ENCODE measurements at regions not wholly inside any gene's neighbourhood (a gene's known extent, or its start where the extent isn't known, plus 50 kb on each side); places are given as distances from the start of the nearest gene placed in this dataset.

DNA sequence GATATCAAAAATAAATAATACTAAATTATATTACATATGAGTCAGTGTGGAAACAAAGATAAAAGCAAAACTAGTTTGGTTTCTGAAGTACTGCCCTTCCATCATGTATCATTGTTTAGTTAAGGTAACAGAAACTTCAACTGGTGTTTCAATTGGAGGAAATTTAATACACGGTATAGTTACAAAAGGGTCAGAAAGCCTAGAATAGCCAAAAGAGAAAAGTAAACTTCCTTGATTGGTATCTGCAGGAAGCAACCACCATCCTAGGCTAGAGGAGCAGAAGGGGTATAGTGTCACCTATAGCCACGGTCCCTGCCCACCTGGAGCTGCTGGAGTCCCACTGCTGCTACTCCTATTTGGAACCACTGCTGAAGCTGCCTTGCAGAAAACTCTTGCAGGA is 185.6 kb downstream of the SLC7A11 start:
- TF ChIP-seq POLR2A (IDR thresholded peaks at IDR 0.05; ENCODE audit: low read depth, low read length), result no peak
- no peak for TF ChIP-seq POU2F2 (IDR thresholded peaks at IDR 0.05; ENCODE audit: low read depth, low read length)
- TF ChIP-seq SPI1 (IDR thresholded peaks at IDR 0.05; ENCODE audit: low read depth, low read length), result no peak
- TF ChIP-seq PAX5 (IDR thresholded peaks at IDR 0.05; ENCODE audit: insufficient read depth, low read length, severe bottlenecking), result no peak
- no peak for TF ChIP-seq POLR2AphosphoS5 (IDR thresholded peaks at IDR 0.05; ENCODE audit: low read depth, low read length)
- TF ChIP-seq TAF1 (IDR thresholded peaks at IDR 0.05; ENCODE audit: low read depth, low read length), result no peak
- DNase-seq (ENCODE audit: insufficient read length, low spot score) (no peak), FAIRE-seq (no peak)

DNA sequence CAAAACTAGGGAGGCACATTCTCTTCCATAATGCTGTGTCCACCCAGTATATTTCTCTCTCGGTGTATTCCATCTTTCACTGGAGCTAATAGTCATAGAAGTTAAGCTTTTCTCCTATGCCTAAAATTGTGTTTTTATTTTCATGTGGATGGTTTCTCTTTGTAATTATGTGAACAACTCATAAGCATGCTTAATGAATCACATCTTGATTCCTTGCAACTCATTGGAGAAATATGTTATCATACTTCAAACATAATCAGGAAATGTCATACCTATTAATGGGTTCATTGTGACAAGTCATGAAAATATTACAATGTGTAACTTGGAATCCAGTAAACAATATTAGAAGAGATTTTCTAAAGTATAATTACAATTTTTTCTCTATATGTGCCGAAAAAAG is 186.3 kb downstream of the SLC7A11 start:
- FAIRE-seq, result no peak
- TF ChIP-seq POLR2A (IDR thresholded peaks at IDR 0.05; ENCODE audit: low read depth, low read length) (no peak), POU2F2 (IDR thresholded peaks at IDR 0.05; ENCODE audit: low read depth, low read length) (no peak)
- no peak for DNase-seq (ENCODE audit: insufficient read length, low spot score)

DNA sequence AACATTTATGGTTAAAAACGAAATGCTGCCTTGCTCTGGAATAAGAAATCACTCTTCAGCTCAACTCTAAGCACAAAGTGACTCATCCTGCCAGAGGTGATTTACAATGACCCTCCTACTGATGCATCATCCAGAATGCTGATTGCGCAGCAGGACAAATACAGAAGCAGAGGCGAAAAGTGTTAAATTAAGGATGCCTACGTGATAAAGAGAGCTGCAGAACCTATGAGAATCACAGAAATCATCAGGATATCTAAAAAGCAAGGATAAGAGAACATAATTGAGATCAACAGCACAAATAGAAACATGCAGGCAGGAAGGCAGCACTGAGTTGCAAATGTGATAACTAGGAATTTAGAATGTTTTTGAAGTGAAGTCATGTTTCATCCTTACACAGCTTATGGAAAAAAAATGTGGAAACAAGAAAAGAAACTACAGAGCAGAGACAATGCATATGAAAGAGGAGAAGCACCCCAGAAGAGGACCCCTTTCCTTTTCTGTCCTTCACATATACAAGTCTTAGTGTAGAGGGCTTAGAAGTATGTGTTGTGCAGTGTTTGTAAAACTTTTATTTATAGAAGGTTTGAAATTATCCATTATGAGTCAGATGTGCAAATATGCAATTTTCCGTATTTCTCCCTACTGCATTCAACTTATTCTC is 188.4 kb downstream of the SLC7A11 start:
- no peak for DNase-seq (ENCODE audit: insufficient read length, low spot score)
- TF ChIP-seq POU2F2 (IDR thresholded peaks at IDR 0.05; ENCODE audit: low read depth, low read length) (no peak), SPI1 (IDR thresholded peaks at IDR 0.05; ENCODE audit: low read depth, low read length) (no peak)
- no peak for FAIRE-seq

DNA sequence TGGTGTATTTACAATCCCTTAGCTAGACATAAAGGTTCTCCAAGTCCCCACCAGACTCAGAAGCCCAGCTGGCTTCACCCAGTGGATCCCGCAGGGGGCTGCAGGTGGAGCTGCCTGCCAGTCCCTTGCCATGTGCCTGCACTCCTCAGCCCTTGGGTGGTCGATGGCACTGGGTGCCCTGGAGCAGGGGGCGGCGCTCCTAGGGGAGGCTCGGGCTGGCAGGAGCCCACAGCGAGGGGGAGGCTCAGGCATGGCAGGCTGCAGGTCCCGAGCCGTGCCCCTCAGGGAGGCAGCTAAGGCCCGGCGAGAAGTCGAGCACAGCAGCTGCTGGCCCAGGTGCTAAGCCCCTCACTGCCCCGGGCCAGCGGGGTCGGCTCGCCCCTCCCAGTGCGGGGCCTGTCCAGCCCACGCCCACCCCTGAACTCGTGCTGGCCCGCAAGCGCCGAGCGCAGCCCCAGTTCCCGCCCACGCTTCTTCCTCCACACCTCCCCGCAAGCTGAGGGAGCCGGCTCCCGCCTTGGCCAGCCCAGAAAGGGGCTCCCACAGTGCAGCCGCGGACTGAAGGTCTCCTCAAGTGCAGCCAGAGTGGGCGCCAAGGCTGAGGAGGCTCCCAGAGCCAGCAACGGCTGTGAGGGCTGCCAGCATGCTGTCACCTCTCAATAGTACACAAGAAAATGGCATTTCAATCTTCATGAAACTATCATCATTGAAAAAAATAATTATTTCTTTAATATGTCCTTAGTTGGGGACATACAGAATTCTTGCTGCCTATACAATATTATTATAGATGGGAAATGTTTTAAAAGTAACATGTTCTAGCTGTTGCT is 189.1 kb downstream of the SLC7A11 start:
- no peak for DNase-seq (ENCODE audit: insufficient read length, low spot score)
- TF ChIP-seq TAF1 (IDR thresholded peaks at IDR 0.05; ENCODE audit: low read depth, low read length) (no peak), SPI1 (IDR thresholded peaks at IDR 0.05; ENCODE audit: low read depth, low read length) (no peak), PAX5 (IDR thresholded peaks at IDR 0.05; ENCODE audit: insufficient read depth, low read length, severe bottlenecking) (no peak), POU2F2 (IDR thresholded peaks at IDR 0.05; ENCODE audit: low read depth, low read length) (no peak), POLR2A (IDR thresholded peaks at IDR 0.05; ENCODE audit: low read depth, low read length) (no peak), POLR2AphosphoS5 (IDR thresholded peaks at IDR 0.05; ENCODE audit: low read depth, low read length) (no peak)
- no peak for FAIRE-seq

DNA sequence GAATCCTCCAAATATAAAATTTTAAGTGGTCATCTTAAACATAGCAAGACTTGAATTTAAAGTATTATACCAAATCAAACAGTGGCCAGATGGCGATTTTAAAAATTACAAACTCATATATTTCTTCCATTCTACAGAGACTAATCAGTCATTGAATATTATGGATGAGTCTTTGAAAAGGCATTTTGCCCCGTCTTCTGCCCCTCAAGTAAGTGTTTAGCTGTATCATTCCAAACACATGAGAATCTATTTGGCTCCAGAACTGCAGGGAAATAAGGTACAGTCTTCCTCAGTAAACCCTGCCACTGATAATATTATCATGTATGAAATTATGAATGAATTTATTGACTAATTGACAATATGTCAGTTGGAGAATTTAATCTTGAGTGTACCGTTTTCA is 191.0 kb downstream of the SLC7A11 start:
- FAIRE-seq (no peak), DNase-seq (ENCODE audit: insufficient read length, low spot score) (no peak)
- no peak for TF ChIP-seq POLR2AphosphoS5 (IDR thresholded peaks at IDR 0.05; ENCODE audit: low read depth, low read length)
- no peak for TF ChIP-seq PAX5 (IDR thresholded peaks at IDR 0.05; ENCODE audit: insufficient read depth, low read length, severe bottlenecking)
- no peak for TF ChIP-seq POU2F2 (IDR thresholded peaks at IDR 0.05; ENCODE audit: low read depth, low read length)
- no peak for TF ChIP-seq TAF1 (IDR thresholded peaks at IDR 0.05; ENCODE audit: low read depth, low read length)
- no peak for TF ChIP-seq POLR2A (IDR thresholded peaks at IDR 0.05; ENCODE audit: low read depth, low read length)
- TF ChIP-seq SPI1 (IDR thresholded peaks at IDR 0.05; ENCODE audit: low read depth, low read length), result no peak

DNA sequence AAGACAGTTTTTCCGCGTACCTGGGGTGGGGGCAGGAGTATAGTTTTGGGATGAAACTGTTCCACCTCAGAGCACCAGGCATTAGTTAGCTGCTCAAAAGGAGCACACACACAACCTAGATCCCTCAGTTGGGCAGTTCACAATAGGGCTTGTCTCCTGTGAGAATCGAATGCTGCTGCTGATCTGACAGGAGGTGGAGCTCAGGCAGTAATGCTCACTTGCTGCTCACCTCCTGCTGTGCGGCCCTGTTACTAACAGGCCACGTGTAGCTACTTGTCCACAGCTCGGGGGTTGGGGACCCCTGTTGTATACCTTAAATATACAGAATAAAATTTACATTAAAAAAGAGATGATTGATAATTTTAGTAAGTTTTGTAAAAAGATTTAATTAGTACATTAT is 191.5 kb downstream of the SLC7A11 start:
- no peak for DNase-seq (ENCODE audit: insufficient read length, low spot score)
- no peak for FAIRE-seq

DNA sequence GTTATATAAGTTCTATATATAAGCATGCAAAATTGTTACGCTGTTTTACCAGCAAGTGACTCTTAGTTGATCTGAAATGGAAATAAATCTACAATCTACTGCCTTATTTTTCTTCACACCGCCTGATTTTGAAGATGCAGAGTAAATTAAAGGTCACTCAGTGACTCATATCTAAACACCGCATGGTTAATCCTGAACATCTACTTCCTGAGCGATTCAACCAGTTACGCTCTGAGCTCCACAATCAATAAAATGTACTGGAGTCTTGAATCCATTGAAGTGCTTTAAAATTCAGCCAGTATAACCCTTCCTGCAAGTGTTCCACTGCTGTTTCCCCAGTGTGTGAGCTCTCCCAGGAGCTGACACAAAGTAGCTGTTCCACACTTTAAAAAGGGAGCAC is 192.8 kb downstream of the SLC7A11 start:
- no peak for FAIRE-seq

More for the DNA sequence above, 191.5 kb downstream of the SLC7A11 start:
- no peak for TF ChIP-seq POLR2A (IDR thresholded peaks at IDR 0.05; ENCODE audit: low read depth, low read length)
- no peak for TF ChIP-seq SPI1 (IDR thresholded peaks at IDR 0.05; ENCODE audit: low read depth, low read length)
- TF ChIP-seq POLR2AphosphoS5 (IDR thresholded peaks at IDR 0.05; ENCODE audit: low read depth, low read length), result no peak
- no peak for TF ChIP-seq PAX5 (IDR thresholded peaks at IDR 0.05; ENCODE audit: insufficient read depth, low read length, severe bottlenecking)
- TF ChIP-seq POU2F2 (IDR thresholded peaks at IDR 0.05; ENCODE audit: low read depth, low read length), result no peak

DNA sequence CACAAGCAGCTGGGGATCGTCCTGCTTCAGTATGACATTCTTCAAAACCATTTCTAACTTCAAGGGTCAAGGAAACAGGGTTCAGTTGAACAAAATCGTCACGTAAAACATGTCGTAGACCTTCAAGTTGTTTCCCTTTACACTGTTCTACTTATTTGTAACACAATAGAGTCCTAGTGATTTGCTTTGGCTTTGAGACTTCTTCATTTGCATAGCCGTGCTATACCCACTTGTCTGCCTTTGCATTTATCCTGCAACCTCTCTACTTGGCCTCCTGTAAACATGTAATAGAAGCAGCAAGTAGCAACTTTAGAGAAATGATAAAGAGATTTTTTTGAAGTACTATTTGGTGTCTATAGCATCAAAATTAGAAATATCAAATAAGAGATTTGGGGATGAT is 194.9 kb downstream of the SLC7A11 start:
- DNase-seq (ENCODE audit: insufficient read length, low spot score), result no peak
- FAIRE-seq, result no peak
- TF ChIP-seq POLR2AphosphoS5 (IDR thresholded peaks at IDR 0.05; ENCODE audit: low read depth, low read length), result no peak
- no peak for TF ChIP-seq TAF1 (IDR thresholded peaks at IDR 0.05; ENCODE audit: low read depth, low read length)
- no peak for TF ChIP-seq SPI1 (IDR thresholded peaks at IDR 0.05; ENCODE audit: low read depth, low read length)
- no peak for TF ChIP-seq POLR2A (IDR thresholded peaks at IDR 0.05; ENCODE audit: low read depth, low read length)
- no peak for TF ChIP-seq POU2F2 (IDR thresholded peaks at IDR 0.05; ENCODE audit: low read depth, low read length)
- TF ChIP-seq PAX5 (IDR thresholded peaks at IDR 0.05; ENCODE audit: insufficient read depth, low read length, severe bottlenecking), result no peak

More for the DNA sequence above, 192.8 kb downstream of the SLC7A11 start:
- DNase-seq (ENCODE audit: insufficient read length, low spot score), result no peak
- TF ChIP-seq POLR2AphosphoS5 (IDR thresholded peaks at IDR 0.05; ENCODE audit: low read depth, low read length) (no peak), SPI1 (IDR thresholded peaks at IDR 0.05; ENCODE audit: low read depth, low read length) (no peak), POLR2A (IDR thresholded peaks at IDR 0.05; ENCODE audit: low read depth, low read length) (no peak), PAX5 (IDR thresholded peaks at IDR 0.05; ENCODE audit: insufficient read depth, low read length, severe bottlenecking) (no peak), POU2F2 (IDR thresholded peaks at IDR 0.05; ENCODE audit: low read depth, low read length) (no peak), TAF1 (IDR thresholded peaks at IDR 0.05; ENCODE audit: low read depth, low read length) (no peak)

DNA sequence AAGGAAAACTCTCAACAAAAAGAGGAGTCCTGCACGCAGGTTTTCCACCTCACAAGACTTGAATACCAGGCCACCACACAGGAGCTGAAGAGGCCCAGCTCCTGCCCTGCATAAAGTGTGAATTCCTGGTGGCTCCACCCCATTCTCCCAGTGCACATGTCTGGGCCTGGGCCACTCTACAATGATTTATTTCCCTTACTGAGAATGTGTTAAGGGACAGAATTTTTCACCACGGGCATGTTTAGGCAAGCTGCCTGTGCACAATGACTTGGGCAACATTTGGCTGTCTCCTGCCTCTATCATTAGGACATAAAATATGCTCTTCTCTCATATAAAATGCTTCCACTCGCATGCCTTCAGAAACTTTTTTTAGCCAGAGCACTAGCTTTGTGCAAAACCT is 197.1 kb downstream of the SLC7A11 start:
- no peak for FAIRE-seq
- no peak for DNase-seq (ENCODE audit: insufficient read length, low spot score)

More for the DNA sequence above, 197.1 kb downstream of the SLC7A11 start:
- TF ChIP-seq PAX5 (IDR thresholded peaks at IDR 0.05; ENCODE audit: insufficient read depth, low read length, severe bottlenecking) (no peak), POLR2AphosphoS5 (IDR thresholded peaks at IDR 0.05; ENCODE audit: low read depth, low read length) (no peak), SPI1 (IDR thresholded peaks at IDR 0.05; ENCODE audit: low read depth, low read length) (no peak), POU2F2 (IDR thresholded peaks at IDR 0.05; ENCODE audit: low read depth, low read length) (no peak), POLR2A (IDR thresholded peaks at IDR 0.05; ENCODE audit: low read depth, low read length) (no peak), TAF1 (IDR thresholded peaks at IDR 0.05; ENCODE audit: low read depth, low read length) (no peak)

Data from GM12891 (cell line).